Endothelial cell of umbilical vein (primary cell): ENCODE measurements at regions not wholly inside any gene's neighbourhood (a gene's known extent, or its start where the extent isn't known, plus 50 kb on each side); places are given as distances from the start of the nearest gene placed in this dataset.

Source experiments
- BruUV-seq: library from RNA; stranded (reverse); fragments of 400-500 nt; replicated peaks from 2 replicates; lab custom pipeline; 2021; lab: Mats Ljungman, UMichigan
- CTCF ChIA-PET: fragments of 300-600, 350-600 bp; sonication (Branson Sonifier 250); formaldehyde crosslinking; loops from one replicate; lab custom pipeline; 2021; ENCODE audit warnings: antibody characterized with exemption, inconsistent platforms; lab: Charles Lee
- POLR2A ChIA-PET: fragments of 300-600, 350-600 bp; sonication (Branson Sonifier 250); formaldehyde crosslinking; loops from one replicate; lab custom pipeline; 2021; ENCODE audit warnings: antibody characterized with exemption, inconsistent platforms; lab: Charles Lee
- DNase-seq: peaks from one replicate; pipeline ENCODE4 v3.0.0-alpha.2; 2011; ENCODE audit warnings: low read depth, low spot score
- FAIRE-seq: peaks from 2 replicates; lab custom pipeline; 2011; peaks lifted over from hg19 to GRCh38; lab: Jason Lieb, UNC
- H2AFZ ChIP-seq: 2 replicates; pipeline ENCODE4 v1.6.0; 2012; ENCODE audit warnings: low read depth, low read length, control low read depth, inconsistent platforms
- H3K27ac ChIP-seq: 2 replicates; pipeline ENCODE4 v1.5.1; 2011; ENCODE audit warnings: low read depth, mild to moderate bottlenecking, control low read depth, low read length, moderate library complexity; ENCODE audit not compliant: insufficient read depth
- H3K27me3 ChIP-seq, 2 experiments: 2 replicates each; pipeline versions ENCODE4 v1.6.0 to v1.6.1; 2011; ENCODE audit warnings: low read length in 2 of 2, mixed read lengths in 1 of 2; ENCODE audit not compliant: control insufficient read depth in 2 of 2, insufficient read depth in 2 of 2
- H3K36me3 ChIP-seq, 2 experiments: 2 replicates in 1 of 2; 3 replicates in 1 of 2; pipeline ENCODE4 v1.5.1; 2011; ENCODE audit warnings: low read length in 2 of 2, mild to moderate bottlenecking in 1 of 2, moderate library complexity in 1 of 2; ENCODE audit not compliant: control insufficient read depth in 2 of 2, insufficient read depth in 2 of 2; ENCODE audit errors: extremely low read depth in 1 of 2
- H3K4me1 ChIP-seq: 3 replicates; pipeline ENCODE4 v1.5.1; 2011; ENCODE audit warnings: mild to moderate bottlenecking, low read length; ENCODE audit not compliant: control insufficient read depth, insufficient read depth; ENCODE audit errors: extremely low read depth
- H3K4me2 ChIP-seq: 2 replicates; pipeline ENCODE4 v1.6.1; 2011; ENCODE audit warnings: low read length, control low read depth, mixed read lengths; ENCODE audit not compliant: insufficient read depth
- H3K4me3 ChIP-seq, 3 experiments: fragments of 200-600 bp in 1 of 3; sonication (generic), shearing (Covaris generic) in 1 of 3; replicated peaks in 1 of 3; 2 replicates each; pipeline ENCODE4 v1.5.1; 2011 to 2016; ENCODE audit warnings: control low read depth in 3 of 3, low read length in 3 of 3, mild to moderate bottlenecking in 2 of 3, inconsistent platforms in 1 of 3, low read depth in 1 of 3, moderate library complexity in 1 of 3; ENCODE audit not compliant: insufficient read depth in 1 of 3
- H3K79me2 ChIP-seq: 2 replicates; pipeline ENCODE4 v1.6.0; 2012; ENCODE audit warnings: low read length, inconsistent platforms; ENCODE audit not compliant: control insufficient read depth, insufficient read depth
- H3K9ac ChIP-seq: replicated peaks from 2 replicates; pipeline ENCODE3; 2011; ENCODE audit warnings: low read length, control low read depth; ENCODE audit not compliant: insufficient read depth; ENCODE audit errors: extremely low read depth
- H3K9me1 ChIP-seq: replicated peaks from 3 replicates; pipeline ENCODE4 v1.6.0; 2011; ENCODE audit warnings: mild to moderate bottlenecking, low read length; ENCODE audit not compliant: control insufficient read depth, insufficient read depth; ENCODE audit errors: extremely low read depth
- H3K9me3 ChIP-seq: replicated peaks from 2 replicates; pipeline ENCODE4 v1.5.1; 2012; ENCODE audit warnings: low read length, inconsistent platforms; ENCODE audit not compliant: control insufficient read depth, insufficient read depth
- H4K20me1 ChIP-seq: replicated peaks from 2 replicates; pipeline ENCODE3; 2011; ENCODE audit warnings: mild to moderate bottlenecking, low read length; ENCODE audit not compliant: control insufficient read depth, insufficient read depth; ENCODE audit errors: extremely low read depth
- CTCF ChIP-seq, 2 donors: IDR thresholded peaks; 1 replicate in 1 of 2; 2 replicates in 1 of 2; pipeline ENCODE4 v1.5.1; 2011; ENCODE audit warnings: low read length in 2 of 2, mild to moderate bottlenecking in 2 of 2, moderate library complexity in 2 of 2, control low read depth in 1 of 2, inconsistent platforms in 1 of 2, low read depth in 1 of 2; ENCODE audit not compliant: insufficient read depth in 1 of 2; ENCODE audit errors: extremely low read depth in 1 of 2
- EZH2 ChIP-seq: IDR thresholded peaks from 2 replicates; pipeline ENCODE4 v1.6.1; 2012; ENCODE audit warnings: borderline replicate concordance, low read depth, mild to moderate bottlenecking, moderate library complexity, low read length, inconsistent platforms; ENCODE audit not compliant: severe bottlenecking
- FOS ChIP-seq: IDR thresholded peaks from 2 replicates; pipeline ENCODE4 v1.6.1; 2011; ENCODE audit warnings: mild to moderate bottlenecking, low read length, moderate library complexity, borderline replicate concordance; ENCODE audit not compliant: insufficient read depth
- GATA2 ChIP-seq: IDR thresholded peaks from 2 replicates; pipeline ENCODE4 v1.7.0; 2011; ENCODE audit warnings: low read depth, mild to moderate bottlenecking, moderate library complexity, mixed read lengths, low read length; ENCODE audit not compliant: insufficient read length, insufficient read depth
- JUN ChIP-seq: IDR thresholded peaks from 2 replicates; pipeline ENCODE4 v1.6.1; 2011; ENCODE audit warnings: borderline replicate concordance, low read depth; ENCODE audit not compliant: insufficient read length, insufficient read depth
- MYC ChIP-seq: IDR thresholded peaks from one replicate; pipeline ENCODE4 v1.6.1; 2011; ENCODE audit warnings: mild to moderate bottlenecking, low read depth, low read length
- POLR2A ChIP-seq: IDR thresholded peaks from 2 replicates; pipeline ENCODE4 v1.6.1; 2012; ENCODE audit warnings: low read depth, mild to moderate bottlenecking, control low read depth, low read length
- POLR2AphosphoS5 ChIP-seq: IDR thresholded peaks from 2 replicates; pipeline ENCODE4 v1.6.1; 2012; ENCODE audit warnings: low read depth, mild to moderate bottlenecking, control low read depth, low read length, moderate library complexity; ENCODE audit not compliant: insufficient read depth
- dilution Hi-C: fragments of 300-500 bp; cut with MboI; formaldehyde crosslinking; loops from one replicate; pipeline ENCODE4 v1.15.0; 2019; ENCODE audit warnings: low sequenced_read_pairs; ENCODE audit not compliant: extremely low pct_ligation_motif_present
- intact Hi-C: fragments of 100-400 bp; cut with micrococcal nuclease; formaldehyde crosslinking; loops from one replicate; pipeline ENCODE4 v1.10.0; 2022
- TF ChIP-seq, protein P1 (sequence below): IDR thresholded peaks from 2 replicates; pipeline ENCODE4 v1.6.1; 2011; ENCODE audit not compliant: insufficient read depth, insufficient read length

DNA sequence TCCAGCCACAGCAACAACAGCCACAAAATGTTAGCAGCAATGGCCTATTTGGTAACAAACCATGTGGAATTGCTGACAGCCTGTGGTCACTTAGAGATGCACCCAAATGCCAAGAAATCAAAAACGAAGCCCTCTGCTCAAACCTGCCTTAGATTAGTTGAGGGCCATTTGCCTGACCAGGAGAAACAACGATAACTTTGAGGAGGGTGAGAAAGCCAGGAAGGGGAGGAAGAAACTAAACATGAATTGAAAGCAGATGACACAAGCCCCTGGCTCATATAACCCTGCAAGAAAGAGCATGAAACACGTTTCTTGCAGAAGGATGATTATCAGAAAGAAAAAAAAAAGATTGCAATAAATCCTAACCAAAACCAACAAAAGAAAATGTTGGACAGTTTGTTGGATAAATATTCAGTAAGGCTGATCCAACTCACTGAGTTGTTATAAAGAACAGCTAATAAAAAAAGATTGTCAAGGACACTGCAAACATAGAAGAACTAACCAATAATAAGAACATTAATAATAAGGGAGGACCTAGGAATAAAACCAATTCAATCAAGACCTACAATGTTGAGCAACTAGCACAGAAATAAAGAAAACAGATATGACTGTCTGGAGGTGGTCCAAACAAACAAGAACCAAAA, 140.5 kb upstream of the SLC30A5 start:
- H3K4me2 ChIP-seq = no peak overlapping the region
- no peaks in the 10 kb centered on the region for H3K9me1 ChIP-seq
- H3K27ac ChIP-seq = no peak overlapping the region
- no peak overlapping the region for H3K9ac ChIP-seq
- POLR2A ChIA-PET = no interaction called here
- H3K27me3 ChIP-seq = peaks cover 0 to 6% of the 10 kb centered on the region in 2 experiments
- H3K36me3 ChIP-seq = no peaks in the 10 kb centered on the region
- H4K20me1 ChIP-seq = no peaks in the 10 kb centered on the region
- TF ChIP-seq, protein P1, sequence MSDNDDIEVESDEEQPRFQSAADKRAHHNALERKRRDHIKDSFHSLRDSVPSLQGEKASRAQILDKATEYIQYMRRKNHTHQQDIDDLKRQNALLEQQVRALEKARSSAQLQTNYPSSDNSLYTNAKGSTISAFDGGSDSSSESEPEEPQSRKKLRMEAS = no peak
- no peak for TF ChIP-seq MYC
- no peak for TF ChIP-seq POLR2AphosphoS5
- TF ChIP-seq POLR2A = no peak
- no peak for TF ChIP-seq CTCF (IDR thresholded peaks at IDR 0.05; ENCODE audit: extremely low read depth in 1 of 2, insufficient read depth in 1 of 2, low read depth in 1 of 2, low read length in 2 of 2)
- TF ChIP-seq EZH2 = no peak
- no peak for TF ChIP-seq GATA2
- no peak for TF ChIP-seq FOS
- no peak for TF ChIP-seq JUN
- H3K79me2 ChIP-seq = no peaks in the 10 kb centered on the region
- H3K4me1 ChIP-seq = no peaks in the 10 kb centered on the region
- dilution Hi-C loops (no loop called here), intact Hi-C loops (no loop called here)
- BruUV-seq = no TSS peak
- CTCF ChIA-PET = no interaction called here
- H2AFZ ChIP-seq = no peak overlapping the region
- DNase-seq = no peak
- no peaks in the 10 kb centered on the region for H3K9me3 ChIP-seq
- H3K4me3 ChIP-seq = no peak overlapping the region
- FAIRE-seq = no peak
